CD4-positive, CD25-positive, alpha-beta regulatory T cell (primary cell): ENCODE measurements at regions not wholly inside any gene's neighbourhood (a gene's known extent, or its start where the extent isn't known, plus 50 kb on each side); places are given as distances from the start of the nearest gene placed in this dataset.
"Not testable (repeated sequence)": the region's sequence is repeated elsewhere in the genome, so short reads cannot be mapped to it uniquely, and the experiment has no call there.

ENCODE experiments used
- ATAC-seq, 2 donors: fragments of 150-1000 bp; cut with Tn5 transposase; one replicate each; pipeline ENCODE4 v1.10.0; 2021; ENCODE audit warnings: low read depth in 2 of 2, moderate number of reproducible peaks in 2 of 2, moderate library complexity in 1 of 2
- DNase-seq, 3 donors: peaks; one replicate each; pipeline versions ENCODE4 v3.0.0 to v3.0.0-alpha.2; 2012 to 2022; ENCODE audit warnings: mixed read lengths in 1 of 3
- H3K27ac ChIP-seq: one replicate; pipeline ENCODE4 v1.7.0; 2013; ENCODE audit warnings: mild to moderate bottlenecking, low read length; ENCODE audit not compliant: insufficient read depth, poor library complexity, severe bottlenecking
- H3K27me3 ChIP-seq: one replicate; pipeline ENCODE4 v1.7.0; 2013; ENCODE audit warnings: low read length; ENCODE audit not compliant: control insufficient read depth, insufficient read depth
- H3K36me3 ChIP-seq: one replicate; pipeline ENCODE4 v1.7.0; 2013; ENCODE audit warnings: mild to moderate bottlenecking, low read length, moderate library complexity; ENCODE audit not compliant: control insufficient read depth, insufficient read depth
- H3K4me1 ChIP-seq: 2 replicates; pipeline ENCODE4 v1.7.0; 2013; ENCODE audit warnings: mild to moderate bottlenecking, low read length; ENCODE audit not compliant: insufficient read depth, control insufficient read depth, poor library complexity, severe bottlenecking
- H3K4me3 ChIP-seq: one replicate; pipeline ENCODE4 v1.7.0; 2013; ENCODE audit warnings: low read depth, mild to moderate bottlenecking, low read length, moderate library complexity
- H3K9me3 ChIP-seq, 2 experiments: 1 replicate in 1 of 2; 2 replicates in 1 of 2; pipeline ENCODE4 v1.7.0; 2013; ENCODE audit warnings: low read length in 2 of 2, mild to moderate bottlenecking in 1 of 2, moderate library complexity in 1 of 2; ENCODE audit not compliant: control insufficient read depth in 2 of 2
- H3K27ac Mint-ChIP-seq, 3 donors: one replicate each; pipeline ENCODE4 v1.8.0; 2020 to 2022; ENCODE audit warnings: mild to moderate bottlenecking in 3 of 3, mixed read lengths in 3 of 3, moderate library complexity in 2 of 3
- H3K27me3 Mint-ChIP-seq: one replicate; pipeline ENCODE4 v1.8.0; 2022; ENCODE audit warnings: mild to moderate bottlenecking, mixed read lengths
- H3K36me3 Mint-ChIP-seq: one replicate; pipeline ENCODE4 v1.8.0; 2020; ENCODE audit warnings: mixed read lengths
- H3K4me1 Mint-ChIP-seq, 4 donors: one replicate each; pipeline ENCODE4 v1.8.0; 2020 to 2022; ENCODE audit warnings: mixed read lengths in 4 of 4, mild to moderate bottlenecking in 1 of 4
- H3K4me3 Mint-ChIP-seq, 4 donors: one replicate each; pipeline ENCODE4 v1.8.0; 2020 to 2022; ENCODE audit warnings: mild to moderate bottlenecking in 4 of 4, mixed read lengths in 4 of 4, moderate library complexity in 3 of 4
- H3K9me3 Mint-ChIP-seq, 7 donors: one replicate each; pipeline ENCODE4 v1.8.0; 2020 to 2022; ENCODE audit warnings: mixed read lengths in 7 of 7, mild to moderate bottlenecking in 3 of 7, moderate library complexity in 2 of 7

GRCh38 chr1:185474440-185475149 is 157.6 kb upstream of the IVNS1ABP start:
- H3K27ac Mint-ChIP-seq = peak overlapping the region in 2 of 3 donors; percentile 21 to 60
- peak in 2 of 3 donors; percentile 11 to 58 for DNase-seq
- Histone ChIP-seq H3K9me3 (no peaks in the 10 kb centered on the region), H3K4me3 (no peak overlapping the region), H3K27me3 (no peaks in the 10 kb centered on the region), H3K27ac (no peak overlapping the region), H3K36me3 (no peaks in the 10 kb centered on the region), H3K4me1 (no peaks in the 10 kb centered on the region)
- H3K4me1 Mint-ChIP-seq = peaks cover 0 to 9% (median 7%) of the 10 kb centered on the region in 4 donors
- H3K4me3 Mint-ChIP-seq = no peak overlapping the region
- H3K9me3 Mint-ChIP-seq = peaks cover 0 to 2% (median 0%) of the 10 kb centered on the region in 7 donors
- peak; percentile 80 to 81 for ATAC-seq
- H3K27me3 Mint-ChIP-seq = no peaks in the 10 kb centered on the region
- no peaks in the 10 kb centered on the region for H3K36me3 Mint-ChIP-seq

GRCh38 chr1:185473186-185473585 is 156.1 kb upstream of the IVNS1ABP start:
- no peak overlapping the region for H3K27ac ChIP-seq
- no peak for ATAC-seq
- Mint-ChIP-seq H3K4me3 (no peak overlapping the region), H3K9me3 (peaks cover 0 to 2% (median 0%) of the 10 kb centered on the region in 7 donors), H3K27me3 (no peaks in the 10 kb centered on the region), H3K27ac (peak overlapping the region in 1 of 3 donors; percentile 2), H3K36me3 (no peaks in the 10 kb centered on the region), H3K4me1 (peaks cover 0 to 9% (median 7%) of the 10 kb centered on the region in 4 donors)
- H3K27me3 ChIP-seq = no peaks in the 10 kb centered on the region
- DNase-seq = no peak
- H3K9me3 ChIP-seq = no peaks in the 10 kb centered on the region
- no peak overlapping the region for H3K4me3 ChIP-seq
- H3K36me3 ChIP-seq = no peaks in the 10 kb centered on the region
- H3K4me1 ChIP-seq = no peaks in the 10 kb centered on the region

- ATAC-seq = no peak
- Mint-ChIP-seq H3K27me3 (no peaks in the 10 kb centered on the region), H3K9me3 (peaks cover 0 to 2% (median 0%) of the 10 kb centered on the region in 7 donors), H3K36me3 (no peaks in the 10 kb centered on the region), H3K27ac (no peak overlapping the region), H3K4me3 (no peak overlapping the region), H3K4me1 (no peaks in the 10 kb centered on the region)
- Histone ChIP-seq H3K9me3 (no peaks in the 10 kb centered on the region), H3K4me3 (no peak overlapping the region), H3K27ac (no peak overlapping the region), H3K27me3 (no peaks in the 10 kb centered on the region), H3K36me3 (no peaks in the 10 kb centered on the region), H3K4me1 (no peaks in the 10 kb centered on the region)
- no peak for DNase-seq
Measured at GRCh38 chr1:185468626-185469025, 151.6 kb upstream of the IVNS1ABP start.

- Mint-ChIP-seq H3K4me3 (no peak overlapping the region), H3K36me3 (no peaks in the 10 kb centered on the region), H3K27me3 (no peaks in the 10 kb centered on the region), H3K4me1 (peaks cover 0 to 2% (median under 1%) of the 10 kb centered on the region in 4 donors), H3K27ac (no peak overlapping the region), H3K9me3 (peaks cover 0 to 2% (median 0%) of the 10 kb centered on the region in 7 donors)
- H3K9me3 ChIP-seq = no peaks in the 10 kb centered on the region
- no peaks in the 10 kb centered on the region for H3K4me1 ChIP-seq
- ATAC-seq (no peak), DNase-seq (no peak)
- no peaks in the 10 kb centered on the region for H3K36me3 ChIP-seq
- H3K4me3 ChIP-seq = no peak overlapping the region
- H3K27ac ChIP-seq = no peak overlapping the region
- no peaks in the 10 kb centered on the region for H3K27me3 ChIP-seq
Measured at GRCh38 chr1:185467122-185467521, 150.1 kb upstream of the IVNS1ABP start.

GRCh38 chr1:185464777-185465176 is 147.7 kb upstream of the IVNS1ABP start:
- peaks cover 0 to 4% (median 2%) of the 10 kb centered on the region in 4 donors for H3K4me1 Mint-ChIP-seq
- no peaks in the 10 kb centered on the region for H3K36me3 Mint-ChIP-seq
- H3K27ac Mint-ChIP-seq = no peak overlapping the region
- Histone ChIP-seq H3K9me3 (no peaks in the 10 kb centered on the region), H3K27me3 (no peaks in the 10 kb centered on the region), H3K27ac (no peak overlapping the region), H3K4me3 (no peak overlapping the region), H3K36me3 (no peaks in the 10 kb centered on the region), H3K4me1 (no peaks in the 10 kb centered on the region)
- no peak overlapping the region for H3K4me3 Mint-ChIP-seq
- DNase-seq (no peak), ATAC-seq (no peak)
- H3K27me3 Mint-ChIP-seq = no peaks in the 10 kb centered on the region
- peaks cover 0 to 4% (median 0%) of the 10 kb centered on the region in 7 donors for H3K9me3 Mint-ChIP-seq

GRCh38 chr1:185463433-185463832 is 146.4 kb upstream of the IVNS1ABP start:
- Mint-ChIP-seq H3K27me3 (no peaks in the 10 kb centered on the region), H3K4me1 (peaks cover 0 to 4% (median 2%) of the 10 kb centered on the region in 4 donors), H3K9me3 (peaks cover 0 to 4% (median 0%) of the 10 kb centered on the region in 7 donors), H3K27ac (no peak overlapping the region), H3K36me3 (no peaks in the 10 kb centered on the region), H3K4me3 (no peak overlapping the region)
- H3K27ac ChIP-seq = no peak overlapping the region
- no peaks in the 10 kb centered on the region for H3K36me3 ChIP-seq
- DNase-seq (no peak), ATAC-seq (no peak)
- H3K4me1 ChIP-seq = no peaks in the 10 kb centered on the region
- no peak overlapping the region for H3K4me3 ChIP-seq
- H3K27me3 ChIP-seq = no peaks in the 10 kb centered on the region
- H3K9me3 ChIP-seq = no peaks in the 10 kb centered on the region

GRCh38 chr1:185463011-185463410 is 146.0 kb upstream of the IVNS1ABP start:
- Histone ChIP-seq H3K4me1 (no peaks in the 10 kb centered on the region), H3K36me3 (no peaks in the 10 kb centered on the region), H3K9me3 (no peaks in the 10 kb centered on the region), H3K27me3 (no peaks in the 10 kb centered on the region), H3K4me3 (no peak overlapping the region), H3K27ac (no peak overlapping the region)
- no peak for ATAC-seq
- H3K27ac Mint-ChIP-seq = no peak overlapping the region
- H3K36me3 Mint-ChIP-seq = no peaks in the 10 kb centered on the region
- H3K27me3 Mint-ChIP-seq = no peaks in the 10 kb centered on the region
- no peak for DNase-seq
- no peak overlapping the region for H3K4me3 Mint-ChIP-seq
- H3K9me3 Mint-ChIP-seq = peaks cover 0 to 4% (median 0%) of the 10 kb centered on the region in 7 donors
- H3K4me1 Mint-ChIP-seq = peaks cover 0 to 4% (median 2%) of the 10 kb centered on the region in 4 donors

GRCh38 chr1:185460723-185461122 is 143.7 kb upstream of the IVNS1ABP start:
- not testable (repeated sequence) for H3K27ac ChIP-seq, H3K9me3 Mint-ChIP-seq

More at GRCh38 chr1:185460723-185461122, 143.7 kb upstream of the IVNS1ABP start:
- H3K9me3 ChIP-seq, ATAC-seq, DNase-seq, H3K36me3 Mint-ChIP-seq, H3K4me3 Mint-ChIP-seq, H3K4me1 ChIP-seq, H3K4me3 ChIP-seq, H3K4me1 Mint-ChIP-seq, H3K36me3 ChIP-seq, H3K27me3 Mint-ChIP-seq, H3K27me3 ChIP-seq: not testable (repeated sequence)
- H3K27ac Mint-ChIP-seq = peak overlapping the region in 1 of 3 donors; percentile 47
